ENCODE measurements at regions not wholly inside any gene's neighbourhood (a gene's known extent, or its start where the extent isn't known, plus 50 kb on each side); places are given as distances from the start of the nearest gene placed in this dataset.
"Not testable (repeated sequence)": the region's sequence is repeated elsewhere in the genome, so short reads cannot be mapped to it uniquely, and the experiment has no call there.

GRCh38 chr12:67891596-67891995 is 97.7 kb upstream of the IFNG-AS1 start:
- H3K9me3 ChIP-seq = no peaks in the 10 kb centered on the region
- no peak overlapping the region for H3K4me3 ChIP-seq
- no peaks in the 10 kb centered on the region for H3K27me3 ChIP-seq
- H3K27ac ChIP-seq = no peak overlapping the region
- WGBS, 3 donors = 61 to 69% (median 61%) methylated on average over 3 of the region's 3 CpGs
- TF ChIP-seq POLR2A (IDR thresholded peaks at IDR 0.05) (no peak), CTCF (IDR thresholded peaks at IDR 0.05) (no peak), EP300 (IDR thresholded peaks at IDR 0.05) (no peak)
- no peak for DNase-seq
- H3K36me3 ChIP-seq = no peaks in the 10 kb centered on the region
- H3K4me1 ChIP-seq (ENCODE audit: insufficient read depth) = no peaks in the 10 kb centered on the region
- intact Hi-C loops (cut with DNase I) = no loop called here

DNA sequence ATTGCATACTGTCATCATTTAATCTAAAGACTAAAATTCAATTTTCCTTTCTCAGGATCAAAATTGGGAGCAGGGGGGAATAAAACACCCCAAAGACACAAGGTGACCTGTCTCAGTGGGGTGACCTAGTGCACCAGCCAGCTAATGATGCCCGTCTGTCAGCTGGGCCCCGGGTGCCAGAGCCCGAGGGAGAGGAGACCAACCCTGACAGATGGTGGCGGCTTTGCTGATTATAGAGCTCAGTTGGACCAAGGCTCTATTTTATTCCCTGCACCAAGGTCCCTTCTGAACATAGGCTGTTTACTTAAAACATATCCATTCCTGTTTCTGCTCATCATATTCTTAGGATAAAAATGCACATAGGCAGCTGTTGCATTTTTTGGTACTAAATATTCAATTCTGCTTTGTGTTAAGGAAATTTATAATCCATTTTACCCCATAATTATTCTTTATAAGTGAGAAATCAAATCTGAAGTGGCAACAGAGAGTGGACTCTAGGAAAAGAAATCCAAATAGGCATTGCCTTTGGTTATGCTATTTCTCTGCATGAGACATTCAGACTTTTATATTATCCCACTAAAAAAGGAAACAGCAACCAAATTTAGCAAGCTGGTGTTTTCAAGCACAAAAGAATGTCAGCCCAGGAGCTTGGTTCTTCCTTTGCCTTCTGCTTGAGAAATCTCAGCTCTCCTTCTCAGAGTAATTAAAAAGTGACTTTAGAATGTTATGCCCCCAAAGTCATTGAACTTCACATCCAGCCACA is 96.8 kb upstream of the IFNG-AS1 start:
- Histone ChIP-seq H3K27me3 (no peaks in the 10 kb centered on the region), H3K4me3 (no peak overlapping the region), H3K4me1 (ENCODE audit: insufficient read depth) (no peaks in the 10 kb centered on the region), H3K36me3 (no peaks in the 10 kb centered on the region), H3K9me3 (no peaks in the 10 kb centered on the region), H3K27ac (no peak overlapping the region)
- intact Hi-C loops (cut with DNase I) = no loop called here
- WGBS, 3 donors = 59 to 74% (median 66%) methylated on average over 4 of the region's 4 CpGs
- DNase-seq = no peak
- TF ChIP-seq POLR2A (IDR thresholded peaks at IDR 0.05) = no peak
- no peak for TF ChIP-seq CTCF (IDR thresholded peaks at IDR 0.05)
- no peak for TF ChIP-seq EP300 (IDR thresholded peaks at IDR 0.05)

DNA sequence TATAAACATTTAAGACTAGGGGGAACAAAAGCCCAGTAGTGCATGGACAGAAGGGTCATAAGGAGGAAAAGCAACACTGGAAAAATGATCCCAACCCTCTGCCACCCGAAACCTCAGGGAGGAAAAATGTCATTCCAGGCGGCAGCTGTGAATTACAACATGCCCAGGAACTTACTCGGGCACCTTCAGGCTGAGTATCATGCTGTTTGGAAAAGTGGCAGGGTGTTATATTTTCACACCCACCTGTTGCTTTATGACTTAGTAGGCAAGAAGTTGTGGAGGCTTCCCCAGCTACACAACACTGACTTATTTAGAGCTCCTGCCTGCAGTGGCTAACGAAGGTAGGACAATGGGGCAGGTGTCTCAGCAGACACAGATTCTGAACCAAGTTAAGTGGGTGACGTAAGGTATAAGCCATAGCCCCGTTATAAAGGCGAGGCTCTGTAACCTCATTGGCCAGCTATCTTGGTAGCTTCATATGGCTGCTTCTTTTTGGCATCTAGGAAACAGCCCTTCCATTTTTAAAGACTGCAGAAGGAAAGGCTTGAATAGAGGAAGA is 96.1 kb upstream of the IFNG-AS1 start:
- Histone ChIP-seq H3K27ac (no peak overlapping the region), H3K9me3 (no peaks in the 10 kb centered on the region), H3K4me3 (no peak overlapping the region), H3K4me1 (ENCODE audit: insufficient read depth) (no peaks in the 10 kb centered on the region), H3K36me3 (no peaks in the 10 kb centered on the region), H3K27me3 (no peaks in the 10 kb centered on the region)
- TF ChIP-seq EP300 (IDR thresholded peaks at IDR 0.05) (no peak), POLR2A (IDR thresholded peaks at IDR 0.05) (no peak), CTCF (IDR thresholded peaks at IDR 0.05) (no peak)
- no peak for DNase-seq
- intact Hi-C loops (cut with DNase I) = no loop called here
- WGBS, 3 donors = 53 to 69% (median 59%) methylated on average over 7 of the region's 7 CpGs

DNA sequence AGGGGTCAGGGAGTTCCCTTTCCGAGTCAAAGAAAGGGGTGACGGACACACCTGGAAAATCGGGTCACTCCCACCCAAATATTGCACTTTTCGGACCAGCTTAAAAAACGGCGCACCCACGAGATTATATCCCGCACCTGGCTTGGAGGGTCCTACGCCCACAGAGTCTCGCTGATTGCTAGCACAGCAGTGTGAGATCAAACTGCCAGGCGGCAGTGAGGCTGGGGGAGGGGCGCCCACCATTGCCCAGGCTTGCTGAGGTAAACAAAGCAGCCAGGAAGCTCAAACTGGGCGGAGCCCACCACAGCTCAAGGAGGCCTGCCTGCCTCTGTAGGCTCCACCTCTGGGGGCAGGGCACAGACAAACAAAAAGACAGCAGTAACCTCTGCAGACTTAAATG is 88.8 kb upstream of the IFNG-AS1 start:
- H3K27ac ChIP-seq; intact Hi-C loops (cut with DNase I); H3K36me3 ChIP-seq; H3K27me3 ChIP-seq; H3K4me1 ChIP-seq (ENCODE audit: insufficient read depth); DNase-seq; H3K9me3 ChIP-seq; H3K4me3 ChIP-seq: not testable (repeated sequence)
- WGBS, 3 donors = 80 to 84% (median 82%) methylated on average over 13 of the region's 13 CpGs

- no peak overlapping the region for H3K27ac ChIP-seq
- no peaks in the 10 kb centered on the region for H3K27me3 ChIP-seq
- DNase-seq = no peak
- no peaks in the 10 kb centered on the region for H3K36me3 ChIP-seq
- no peaks in the 10 kb centered on the region for H3K4me1 ChIP-seq (ENCODE audit: insufficient read depth)
- no peak overlapping the region for H3K4me3 ChIP-seq
- WGBS, 3 donors = 56 to 58% (median 57%) methylated on average over 4 of the region's 4 CpGs
- TF ChIP-seq EP300 (IDR thresholded peaks at IDR 0.05) (no peak), CTCF (IDR thresholded peaks at IDR 0.05) (no peak), POLR2A (IDR thresholded peaks at IDR 0.05) (no peak)
- no peaks in the 10 kb centered on the region for H3K9me3 ChIP-seq
- intact Hi-C loops (cut with DNase I) = no loop called here
Observed at GRCh38 chr12:67909091-67909531, 80.1 kb upstream of the IFNG-AS1 start.

Measured in ovary (tissue), 7 donors.